ENCODE measurements at regions not wholly inside any gene's neighbourhood (a gene's known extent, or its start where the extent isn't known, plus 50 kb on each side); places are given as distances from the start of the nearest gene placed in this dataset.

GRCh38 chr11:71371674-71372069, 76.5 kb downstream of the DHCR7 start:
- no peaks in the 10 kb centered on the region for H3K4me1 ChIP-seq
- no peak overlapping the region for H3K4me3 ChIP-seq
- no peaks in the 10 kb centered on the region for H3K9me3 ChIP-seq
- no peaks in the 10 kb centered on the region for H3K27me3 ChIP-seq
- no peak overlapping the region for H3K27ac ChIP-seq
- DNase-seq (ENCODE audit: low spot score in 2 of 2) = no peak
- no peaks in the 10 kb centered on the region for H3K36me3 ChIP-seq
- intact Hi-C loops (cut with DNase I) = loop anchor here (5.0 kb wide), 1 partner anchor 904 kb away; no protein-coding TSS in a partner anchor
- no peak for TF ChIP-seq CTCF (IDR thresholded peaks at IDR 0.05)

- Histone ChIP-seq H3K4me1 (no peaks in the 10 kb centered on the region), H3K9me3 (no peaks in the 10 kb centered on the region), H3K27me3 (no peaks in the 10 kb centered on the region), H3K36me3 (no peaks in the 10 kb centered on the region), H3K27ac (no peak overlapping the region), H3K4me3 (no peak overlapping the region)
- TF ChIP-seq CTCF (IDR thresholded peaks at IDR 0.05) = no peak
- intact Hi-C loops (cut with DNase I) = loop anchor here (5.0 kb wide), 1 partner anchor 904 kb away; no protein-coding TSS in a partner anchor
- no peak for DNase-seq (ENCODE audit: low spot score in 2 of 2)
These were observed 77.1 kb downstream of the DHCR7 start for GRCh38 chr11:71370895-71371673.

- intact Hi-C loops (cut with DNase I) = loop anchor here (5.0 kb wide), 1 partner anchor 903 kb away; no protein-coding TSS in a partner anchor
- Histone ChIP-seq H3K4me1 (no peaks in the 10 kb centered on the region), H3K27me3 (no peaks in the 10 kb centered on the region), H3K27ac (no peak overlapping the region), H3K4me3 (no peak overlapping the region), H3K36me3 (no peaks in the 10 kb centered on the region), H3K9me3 (no peaks in the 10 kb centered on the region)
- TF ChIP-seq CTCF (IDR thresholded peaks at IDR 0.05) = no peak
- no peak for DNase-seq (ENCODE audit: low spot score in 2 of 2)
These were observed 78.0 kb downstream of the DHCR7 start for GRCh38 chr11:71370020-71370747.

GRCh38 chr11:71369411-71369810, 78.8 kb downstream of the DHCR7 start:
- intact Hi-C loops (cut with DNase I) = no loop called here
- H3K4me1 ChIP-seq = no peaks in the 10 kb centered on the region
- H3K4me3 ChIP-seq = no peak overlapping the region
- no peaks in the 10 kb centered on the region for H3K9me3 ChIP-seq
- no peak for DNase-seq (ENCODE audit: low spot score in 2 of 2)
- no peak for TF ChIP-seq CTCF (IDR thresholded peaks at IDR 0.05)
- H3K27ac ChIP-seq = no peak overlapping the region
- H3K36me3 ChIP-seq = no peaks in the 10 kb centered on the region
- H3K27me3 ChIP-seq = no peaks in the 10 kb centered on the region

- no peaks in the 10 kb centered on the region for H3K4me1 ChIP-seq
- no peaks in the 10 kb centered on the region for H3K27me3 ChIP-seq
- no peaks in the 10 kb centered on the region for H3K9me3 ChIP-seq
- no peak overlapping the region for H3K27ac ChIP-seq
- intact Hi-C loops (cut with DNase I) = no loop called here
- TF ChIP-seq CTCF (IDR thresholded peaks at IDR 0.05) = no peak
- no peak for DNase-seq (ENCODE audit: low spot score in 2 of 2)
- H3K36me3 ChIP-seq = no peaks in the 10 kb centered on the region
- no peak overlapping the region for H3K4me3 ChIP-seq
These were observed 79.2 kb downstream of the DHCR7 start for GRCh38 chr11:71368966-71369365.

All from ascending aorta (tissue), 2 donors.